ENCODE measurements at regions not wholly inside any gene's neighbourhood (a gene's known extent, or its start where the extent isn't known, plus 50 kb on each side); places are given as distances from the start of the nearest gene placed in this dataset.

DNA sequence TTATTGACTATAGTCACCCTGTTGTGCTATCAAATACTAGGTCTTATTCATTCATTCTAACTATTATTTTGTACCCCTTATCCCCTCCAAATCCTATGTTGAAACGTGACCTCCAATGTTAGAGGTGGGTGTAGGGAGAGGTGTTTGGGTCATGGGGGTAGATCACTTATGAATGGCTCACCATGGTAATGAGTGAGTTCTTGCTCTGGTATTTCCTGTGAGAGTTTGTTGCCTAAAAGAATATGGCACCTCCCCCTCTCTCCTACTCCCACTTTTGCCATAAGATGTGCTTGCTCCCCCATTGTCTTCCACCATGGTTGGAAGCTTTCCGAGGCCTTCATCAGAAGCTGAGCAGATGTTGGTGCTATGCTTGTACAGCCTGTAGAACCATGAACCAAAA is 59.3 kb upstream of the BRD7 start:
- TF ChIP-seq, protein P1, sequence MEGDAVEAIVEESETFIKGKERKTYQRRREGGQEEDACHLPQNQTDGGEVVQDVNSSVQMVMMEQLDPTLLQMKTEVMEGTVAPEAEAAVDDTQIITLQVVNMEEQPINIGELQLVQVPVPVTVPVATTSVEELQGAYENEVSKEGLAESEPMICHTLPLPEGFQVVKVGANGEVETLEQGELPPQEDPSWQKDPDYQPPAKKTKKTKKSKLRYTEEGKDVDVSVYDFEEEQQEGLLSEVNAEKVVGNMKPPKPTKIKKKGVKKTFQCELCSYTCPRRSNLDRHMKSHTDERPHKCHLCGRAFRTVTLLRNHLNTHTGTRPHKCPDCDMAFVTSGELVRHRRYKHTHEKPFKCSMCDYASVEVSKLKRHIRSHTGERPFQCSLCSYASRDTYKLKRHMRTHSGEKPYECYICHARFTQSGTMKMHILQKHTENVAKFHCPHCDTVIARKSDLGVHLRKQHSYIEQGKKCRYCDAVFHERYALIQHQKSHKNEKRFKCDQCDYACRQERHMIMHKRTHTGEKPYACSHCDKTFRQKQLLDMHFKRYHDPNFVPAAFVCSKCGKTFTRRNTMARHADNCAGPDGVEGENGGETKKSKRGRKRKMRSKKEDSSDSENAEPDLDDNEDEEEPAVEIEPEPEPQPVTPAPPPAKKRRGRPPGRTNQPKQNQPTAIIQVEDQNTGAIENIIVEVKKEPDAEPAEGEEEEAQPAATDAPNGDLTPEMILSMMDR (IDR thresholded peaks at IDR 0.05) = no peak
- no peak for TF ChIP-seq CEBPB (IDR thresholded peaks at IDR 0.05)
- TF ChIP-seq MAZ (IDR thresholded peaks at IDR 0.05; ENCODE audit: borderline replicate concordance, low read depth, low read length) = no peak
- TF ChIP-seq PHF8 (IDR thresholded peaks at IDR 0.05; ENCODE audit: borderline replicate concordance, low read depth) = no peak
- TF ChIP-seq, protein P2, sequence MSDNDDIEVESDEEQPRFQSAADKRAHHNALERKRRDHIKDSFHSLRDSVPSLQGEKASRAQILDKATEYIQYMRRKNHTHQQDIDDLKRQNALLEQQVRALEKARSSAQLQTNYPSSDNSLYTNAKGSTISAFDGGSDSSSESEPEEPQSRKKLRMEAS (IDR thresholded peaks at IDR 0.05) = no peak
- TF ChIP-seq EHMT2 (IDR thresholded peaks at IDR 0.05; ENCODE audit: low read depth) = no peak
- TF ChIP-seq NR3C1 (IDR thresholded peaks at IDR 0.05) = no peak
